BE2C (cell line): ENCODE measurements at regions not wholly inside any gene's neighbourhood (a gene's known extent, or its start where the extent isn't known, plus 50 kb on each side); places are given as distances from the start of the nearest gene placed in this dataset.

Source experiments
- DNase-seq: peaks from one replicate; pipeline ENCODE4 v3.0.0-alpha.2; 2020
- H3K27me3 ChIP-seq: fragments of 250-450 bp; sonication (Bioruptor Pico); 2 replicates; pipeline ENCODE4 v1.5.1; 2020; ENCODE audit warnings: mild to moderate bottlenecking
- H3K36me3 ChIP-seq: fragments of 250-450 bp; sonication (Bioruptor Pico); 2 replicates; pipeline ENCODE4 v1.5.1; 2020; ENCODE audit warnings: mild to moderate bottlenecking
- H3K4me1 ChIP-seq: fragments of 250-450 bp; sonication (Bioruptor Pico); 2 replicates; pipeline ENCODE4 v1.5.1; 2020
- H3K4me3 ChIP-seq: 2 replicates; pipeline ENCODE4 v1.5.1; 2011; ENCODE audit warnings: low read depth, low read length
- H3K9me3 ChIP-seq: fragments of 250-450 bp; sonication (Bioruptor Pico); 2 replicates; pipeline ENCODE4 v1.5.1; 2020
- TF ChIP-seq, protein P1 (sequence below): IDR thresholded peaks from 2 replicates; pipeline ENCODE4 v1.5.1; 2012; ENCODE audit warnings: mild to moderate bottlenecking, low read depth, low read length

DNA sequence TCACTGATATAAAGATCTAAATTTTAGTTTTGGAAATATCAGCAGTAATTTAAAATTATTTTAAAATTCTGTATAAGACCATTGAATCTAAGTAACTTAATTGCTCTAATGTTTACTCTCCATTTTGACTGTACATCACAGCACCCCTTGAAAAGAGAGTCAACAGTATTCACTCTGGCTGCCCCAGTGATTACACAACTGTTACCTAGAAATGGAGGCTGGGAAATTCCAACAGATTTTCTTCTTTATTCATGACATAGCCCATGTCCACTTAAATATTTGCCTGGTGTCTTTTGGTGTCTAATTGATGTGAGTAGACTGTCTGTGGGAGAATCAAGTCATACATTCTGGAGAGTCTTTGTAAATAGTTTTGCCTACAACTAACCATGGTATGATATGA, 301.8 kb upstream of the CDH6 start:
- no peaks in the 10 kb centered on the region for H3K27me3 ChIP-seq
- H3K4me1 ChIP-seq: no peaks in the 10 kb centered on the region
- no peak for DNase-seq
- H3K9me3 ChIP-seq: no peaks in the 10 kb centered on the region
- no peaks in the 10 kb centered on the region for H3K36me3 ChIP-seq
- no peak overlapping the region for H3K4me3 ChIP-seq
- TF ChIP-seq, protein P1, sequence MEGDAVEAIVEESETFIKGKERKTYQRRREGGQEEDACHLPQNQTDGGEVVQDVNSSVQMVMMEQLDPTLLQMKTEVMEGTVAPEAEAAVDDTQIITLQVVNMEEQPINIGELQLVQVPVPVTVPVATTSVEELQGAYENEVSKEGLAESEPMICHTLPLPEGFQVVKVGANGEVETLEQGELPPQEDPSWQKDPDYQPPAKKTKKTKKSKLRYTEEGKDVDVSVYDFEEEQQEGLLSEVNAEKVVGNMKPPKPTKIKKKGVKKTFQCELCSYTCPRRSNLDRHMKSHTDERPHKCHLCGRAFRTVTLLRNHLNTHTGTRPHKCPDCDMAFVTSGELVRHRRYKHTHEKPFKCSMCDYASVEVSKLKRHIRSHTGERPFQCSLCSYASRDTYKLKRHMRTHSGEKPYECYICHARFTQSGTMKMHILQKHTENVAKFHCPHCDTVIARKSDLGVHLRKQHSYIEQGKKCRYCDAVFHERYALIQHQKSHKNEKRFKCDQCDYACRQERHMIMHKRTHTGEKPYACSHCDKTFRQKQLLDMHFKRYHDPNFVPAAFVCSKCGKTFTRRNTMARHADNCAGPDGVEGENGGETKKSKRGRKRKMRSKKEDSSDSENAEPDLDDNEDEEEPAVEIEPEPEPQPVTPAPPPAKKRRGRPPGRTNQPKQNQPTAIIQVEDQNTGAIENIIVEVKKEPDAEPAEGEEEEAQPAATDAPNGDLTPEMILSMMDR: no peak

DNA sequence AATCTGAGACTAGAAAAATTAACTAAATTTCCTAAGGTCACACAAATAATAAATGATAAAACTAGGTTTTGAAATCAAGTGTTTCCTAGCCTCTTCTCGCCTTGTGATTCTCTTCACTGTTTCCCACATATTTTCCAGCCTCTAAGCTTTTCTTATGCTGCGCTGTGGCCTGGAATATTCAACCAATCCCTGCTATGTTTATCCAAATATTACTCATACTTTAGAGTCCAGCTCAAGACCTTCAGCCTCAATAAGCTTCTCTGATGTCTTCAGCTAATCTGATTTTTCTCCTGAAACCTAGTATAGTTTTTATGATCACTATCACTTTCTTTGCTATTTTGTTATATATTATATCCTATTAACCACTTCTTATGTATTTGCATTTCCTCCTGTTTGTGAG, 303.1 kb upstream of the CDH6 start:
- DNase-seq: no peak

DNA sequence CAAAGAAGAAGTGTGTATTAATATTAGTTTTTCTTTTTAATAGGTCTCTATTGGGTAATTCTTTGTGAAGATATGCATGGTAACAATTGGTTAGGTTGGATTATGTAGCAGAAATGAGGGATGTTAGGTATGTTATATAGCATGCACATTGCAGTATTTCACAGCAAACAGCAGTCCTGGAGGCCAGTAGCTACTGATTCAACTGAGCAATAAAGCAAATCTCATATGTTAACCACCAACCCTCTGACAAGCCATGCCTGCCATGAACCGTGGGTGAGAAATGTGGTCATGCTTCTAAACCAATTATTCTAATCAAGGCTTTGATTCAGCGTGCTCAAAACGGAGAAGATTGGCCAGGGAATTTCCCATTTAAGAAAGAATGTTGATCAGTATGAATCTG, 313.0 kb upstream of the CDH6 start:
- H3K36me3 ChIP-seq: no peaks in the 10 kb centered on the region
- no peaks in the 10 kb centered on the region for H3K27me3 ChIP-seq
- H3K9me3 ChIP-seq: no peaks in the 10 kb centered on the region
- H3K4me3 ChIP-seq: no peak overlapping the region
- TF ChIP-seq, protein P1: no peak
- DNase-seq: no peak
- no peaks in the 10 kb centered on the region for H3K4me1 ChIP-seq

More for the DNA sequence above, 303.1 kb upstream of the CDH6 start:
- TF ChIP-seq, protein P1: no peak
- H3K36me3 ChIP-seq: no peaks in the 10 kb centered on the region
- H3K4me3 ChIP-seq: no peak overlapping the region
- no peaks in the 10 kb centered on the region for H3K4me1 ChIP-seq
- no peaks in the 10 kb centered on the region for H3K27me3 ChIP-seq
- H3K9me3 ChIP-seq: no peaks in the 10 kb centered on the region

DNA sequence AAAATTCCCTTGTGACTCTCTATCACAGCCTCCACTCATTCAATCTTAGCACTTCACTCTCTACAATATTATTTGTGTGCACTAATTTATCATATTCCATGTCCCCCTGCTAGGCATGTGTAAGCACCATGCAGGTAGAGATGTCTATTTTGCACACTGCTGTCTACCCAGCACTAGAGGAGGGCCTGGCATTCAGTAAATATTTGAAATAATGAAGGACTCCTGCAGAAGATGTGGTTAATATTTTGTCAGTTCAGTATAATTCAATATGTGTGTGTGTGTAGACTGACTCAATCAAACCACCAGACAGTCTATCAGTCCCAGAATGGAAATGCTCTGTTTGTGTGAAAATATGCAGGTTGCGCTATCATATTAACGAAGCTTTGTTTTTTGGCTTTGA, 313.6 kb upstream of the CDH6 start:
- Histone ChIP-seq H3K36me3 (no peaks in the 10 kb centered on the region), H3K4me1 (no peaks in the 10 kb centered on the region), H3K4me3 (no peak overlapping the region), H3K9me3 (no peaks in the 10 kb centered on the region), H3K27me3 (no peaks in the 10 kb centered on the region)
- TF ChIP-seq, protein P1: no peak
- DNase-seq: no peak

GRCh38 chr5:30878746-30879145, 314.7 kb upstream of the CDH6 start:
- TF ChIP-seq, protein P1: no peak
- Histone ChIP-seq H3K9me3 (no peaks in the 10 kb centered on the region), H3K4me3 (no peak overlapping the region), H3K4me1 (no peaks in the 10 kb centered on the region), H3K36me3 (no peaks in the 10 kb centered on the region), H3K27me3 (no peaks in the 10 kb centered on the region)
- DNase-seq: no peak

DNA sequence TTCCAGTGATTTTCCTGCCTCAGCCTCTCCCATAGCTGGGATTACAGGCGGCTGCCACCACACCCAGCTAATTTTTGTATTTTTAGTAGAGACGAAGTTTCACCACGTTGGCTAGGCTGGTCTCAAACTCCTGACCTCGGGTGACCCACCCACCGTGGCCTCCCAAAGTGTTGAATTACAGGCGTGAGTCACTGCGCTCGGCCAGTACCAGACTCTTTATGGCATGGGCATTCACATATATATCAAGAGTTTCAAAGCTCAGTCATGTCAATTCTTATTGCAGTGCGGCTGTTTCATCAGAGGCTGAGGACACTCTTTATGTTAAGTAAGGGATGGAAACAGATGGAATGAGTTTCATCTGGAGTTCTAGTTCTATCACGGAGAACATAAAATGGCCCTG, 315.2 kb upstream of the CDH6 start:
- Histone ChIP-seq H3K4me1 (no peaks in the 10 kb centered on the region), H3K36me3 (no peaks in the 10 kb centered on the region), H3K27me3 (no peaks in the 10 kb centered on the region), H3K9me3 (no peaks in the 10 kb centered on the region), H3K4me3 (no peak overlapping the region)
- TF ChIP-seq, protein P1: no peak
- DNase-seq: no peak
